G401.6 (cell line): ENCODE measurements at regions not wholly inside any gene's neighbourhood (a gene's known extent, or its start where the extent isn't known, plus 50 kb on each side); places are given as distances from the start of the nearest gene placed in this dataset.

ENCODE experiments used
- FAIRE-seq: peaks from 2 replicates; lab custom pipeline; 2012; peaks lifted over from hg19 to GRCh38; lab: Jason Lieb, UNC

- no peak for FAIRE-seq
Observed at GRCh38 chr7:156479596-156479995, 161.0 kb upstream of the RNF32 start.

GRCh38 chr7:156478486-156478885 lies 162.1 kb upstream of the RNF32 start:
- no peak for FAIRE-seq

- FAIRE-seq = no peak
Observed at GRCh38 chr7:156475666-156476065, 164.9 kb upstream of the RNF32 start.

- FAIRE-seq = no peak
Observed at GRCh38 chr7:156475179-156475578, 165.4 kb upstream of the RNF32 start.

- FAIRE-seq = no peak
Observed at GRCh38 chr7:156474241-156474743, 166.3 kb upstream of the RNF32 start.

- peak; percentile 74 for FAIRE-seq
Observed at GRCh38 chr7:156473476-156474240, 166.9 kb upstream of the RNF32 start.

GRCh38 chr7:156472267-156472666 lies 168.3 kb upstream of the RNF32 start:
- FAIRE-seq = no peak

GRCh38 chr7:156470399-156471320 lies 169.9 kb upstream of the RNF32 start:
- FAIRE-seq = no peak

- FAIRE-seq = no peak
Observed at GRCh38 chr7:156466955-156467625, 173.5 kb upstream of the RNF32 start.

- FAIRE-seq = no peak
Observed at GRCh38 chr7:156466272-156466671, 174.3 kb upstream of the RNF32 start.

GRCh38 chr7:156465186-156465585 lies 175.4 kb upstream of the RNF32 start:
- FAIRE-seq = no peak

GRCh38 chr7:156464339-156464738 lies 176.2 kb upstream of the RNF32 start:
- no peak for FAIRE-seq

GRCh38 chr7:156463280-156463679 lies 177.3 kb upstream of the RNF32 start:
- FAIRE-seq = no peak

- no peak for FAIRE-seq
Observed at GRCh38 chr7:156461881-156462665, 178.5 kb upstream of the RNF32 start.

GRCh38 chr7:156460858-156461627 lies 179.5 kb upstream of the RNF32 start:
- no peak for FAIRE-seq

- FAIRE-seq = no peak
Observed at GRCh38 chr7:156459582-156459981, 181.0 kb upstream of the RNF32 start.

- FAIRE-seq = no peak
Observed at GRCh38 chr7:156459067-156459466, 181.5 kb upstream of the RNF32 start.

- FAIRE-seq = no peak
Observed at GRCh38 chr7:156458011-156458410, 182.6 kb upstream of the RNF32 start.

- no peak for FAIRE-seq
Observed at GRCh38 chr7:156456503-156457115, 184.0 kb upstream of the RNF32 start.

- FAIRE-seq = no peak
Observed at GRCh38 chr7:156456032-156456431, 184.5 kb upstream of the RNF32 start.

- no peak for FAIRE-seq
Observed at GRCh38 chr7:156450473-156450872, 190.1 kb upstream of the RNF32 start.
